ENCODE measurements at regions not wholly inside any gene's neighbourhood (a gene's known extent, or its start where the extent isn't known, plus 50 kb on each side); places are given as distances from the start of the nearest gene placed in this dataset.

DNA sequence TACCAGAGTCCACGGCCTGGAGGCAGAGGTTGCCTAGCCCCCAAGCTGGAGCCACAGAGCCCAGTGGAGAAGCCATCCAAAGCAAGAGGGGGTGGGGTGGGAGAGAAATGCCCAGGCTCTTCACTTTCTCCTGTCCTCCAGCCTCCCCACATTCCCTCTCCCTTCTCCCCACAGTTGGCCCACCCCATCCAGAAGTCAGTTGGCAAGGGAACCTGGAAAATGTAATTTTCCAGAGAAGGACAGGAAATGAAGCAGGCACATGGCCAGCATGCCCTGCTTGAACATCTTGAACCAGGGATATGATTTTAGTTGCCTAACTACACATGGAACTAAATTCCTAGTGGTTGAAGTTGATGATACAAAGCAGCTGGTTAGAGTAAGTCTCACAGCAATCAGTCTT is 73.3 kb upstream of the IRX6 start:
- TF ChIP-seq CTCF (conservative IDR thresholded peaks at IDR 0.05 in 1 of 2, IDR thresholded peaks at IDR 0.05 in 1 of 2; ENCODE audit: extremely low read depth in 1 of 2, insufficient read depth in 1 of 2, low read depth in 1 of 2, low read length in 2 of 2) (no peak), EZH2 (IDR thresholded peaks at IDR 0.05; ENCODE audit: borderline replicate concordance, low read length) (no peak)
